Prostate gland (tissue), 2 donors: ENCODE measurements at regions not wholly inside any gene's neighbourhood (a gene's known extent, or its start where the extent isn't known, plus 50 kb on each side); places are given as distances from the start of the nearest gene placed in this dataset.

Source experiments
- DNase-seq: peaks from one replicate; pipeline ENCODE4 v3.0.0-alpha.2; 2019; ENCODE audit warnings: low spot score
- H3K27ac ChIP-seq, 2 donors: fragments of 200-600 bp; sonication (generic); 2 replicates each; pipeline ENCODE4 v1.5.1; 2017 to 2019
- H3K27me3 ChIP-seq: fragments of 200-600 bp; sonication (generic); replicated peaks from 2 replicates; pipeline ENCODE4 v1.5.1; 2019; ENCODE audit not compliant: insufficient read depth
- H3K36me3 ChIP-seq, 2 donors: fragments of 200-600 bp; sonication (generic); 1 replicate in 1 of 2; 2 replicates in 1 of 2; pipeline versions ENCODE4 v1.5.1 to v1.8.1; 2017 to 2019
- H3K4me1 ChIP-seq: fragments of 200-600 bp; sonication (generic); replicated peaks from 2 replicates; pipeline ENCODE4 v1.5.1; 2019
- H3K4me3 ChIP-seq, 2 donors: fragments of 200-600 bp; sonication (generic); 2 replicates each; pipeline ENCODE4 v1.5.1; 2017 to 2019
- H3K9me3 ChIP-seq: fragments of 200-600 bp; sonication (generic); 2 replicates; pipeline ENCODE4 v1.5.1; 2017
- POLR2A ChIP-seq: fragments of 450-650 bp; IDR thresholded peaks from one replicate; pipeline ENCODE4 v1.6.1; 2016; ENCODE audit warnings: antibody characterized with exemption, mild to moderate bottlenecking
- POLR2AphosphoS5 ChIP-seq: sonication (generic); formaldehyde crosslinking; IDR thresholded peaks from one replicate; pipeline ENCODE4 v1.6.1; 2017; ENCODE audit warnings: antibody characterized with exemption
- WGBS: methylation state at CpG from one replicate; pipeline ENCODE4 v1.1.5; 2018; 5-methylcytosine and 5-hydroxymethylcytosine counted together
- intact Hi-C: fragments of 100-400 bp; cut with DNase I; formaldehyde crosslinking; loops from one replicate; pipeline ENCODE4 v1.14.2; 2022
- TF ChIP-seq, protein P1 (sequence below), 4 experiments: fragments of 200-600 bp in 2 of 4; fragments of 450-650 bp in 2 of 4; sonication (generic) in 2 of 4; IDR thresholded peaks; 1 replicate in 3 of 4; 2 replicates in 1 of 4; pipeline ENCODE4 v1.5.1; 2016 to 2019; ENCODE audit warnings: antibody characterized with exemption in 4 of 4, mild to moderate bottlenecking in 2 of 4, moderate library complexity in 2 of 4

DNA sequence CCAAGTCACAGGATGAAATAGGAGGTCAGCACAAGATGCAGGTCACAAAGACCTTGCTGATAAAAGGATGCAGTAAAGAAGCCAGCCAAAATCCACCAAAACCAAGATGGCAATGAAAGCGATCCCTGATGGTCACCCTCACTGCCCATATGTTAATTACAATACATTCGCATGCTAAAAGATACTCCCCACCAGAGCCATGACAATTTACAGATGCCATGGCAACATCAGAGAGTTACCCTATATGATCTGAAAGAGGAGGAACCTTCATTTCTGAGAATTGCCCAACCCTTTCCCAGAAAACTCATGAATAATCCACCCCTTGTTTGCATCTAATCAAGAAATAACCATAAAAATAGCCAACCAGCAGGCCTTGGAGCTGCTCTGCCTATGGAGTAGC is 709.8 kb downstream of the METTL4 start:
- no peak for DNase-seq
- intact Hi-C loops = no loop called here
- H3K36me3 ChIP-seq = no peaks in the 10 kb centered on the region
- no peaks in the 10 kb centered on the region for H3K9me3 ChIP-seq
- no peak for TF ChIP-seq POLR2AphosphoS5
- TF ChIP-seq POLR2A = no peak
- TF ChIP-seq, protein P1, sequence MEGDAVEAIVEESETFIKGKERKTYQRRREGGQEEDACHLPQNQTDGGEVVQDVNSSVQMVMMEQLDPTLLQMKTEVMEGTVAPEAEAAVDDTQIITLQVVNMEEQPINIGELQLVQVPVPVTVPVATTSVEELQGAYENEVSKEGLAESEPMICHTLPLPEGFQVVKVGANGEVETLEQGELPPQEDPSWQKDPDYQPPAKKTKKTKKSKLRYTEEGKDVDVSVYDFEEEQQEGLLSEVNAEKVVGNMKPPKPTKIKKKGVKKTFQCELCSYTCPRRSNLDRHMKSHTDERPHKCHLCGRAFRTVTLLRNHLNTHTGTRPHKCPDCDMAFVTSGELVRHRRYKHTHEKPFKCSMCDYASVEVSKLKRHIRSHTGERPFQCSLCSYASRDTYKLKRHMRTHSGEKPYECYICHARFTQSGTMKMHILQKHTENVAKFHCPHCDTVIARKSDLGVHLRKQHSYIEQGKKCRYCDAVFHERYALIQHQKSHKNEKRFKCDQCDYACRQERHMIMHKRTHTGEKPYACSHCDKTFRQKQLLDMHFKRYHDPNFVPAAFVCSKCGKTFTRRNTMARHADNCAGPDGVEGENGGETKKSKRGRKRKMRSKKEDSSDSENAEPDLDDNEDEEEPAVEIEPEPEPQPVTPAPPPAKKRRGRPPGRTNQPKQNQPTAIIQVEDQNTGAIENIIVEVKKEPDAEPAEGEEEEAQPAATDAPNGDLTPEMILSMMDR (IDR thresholded peaks at IDR 0.05) = no peak
- H3K4me1 ChIP-seq = no peaks in the 10 kb centered on the region
- H3K27me3 ChIP-seq = no peaks in the 10 kb centered on the region
- H3K4me3 ChIP-seq = no peak overlapping the region
- H3K27ac ChIP-seq = no peak overlapping the region
- WGBS = 97% methylated on average over 2 of the region's 2 CpGs

DNA sequence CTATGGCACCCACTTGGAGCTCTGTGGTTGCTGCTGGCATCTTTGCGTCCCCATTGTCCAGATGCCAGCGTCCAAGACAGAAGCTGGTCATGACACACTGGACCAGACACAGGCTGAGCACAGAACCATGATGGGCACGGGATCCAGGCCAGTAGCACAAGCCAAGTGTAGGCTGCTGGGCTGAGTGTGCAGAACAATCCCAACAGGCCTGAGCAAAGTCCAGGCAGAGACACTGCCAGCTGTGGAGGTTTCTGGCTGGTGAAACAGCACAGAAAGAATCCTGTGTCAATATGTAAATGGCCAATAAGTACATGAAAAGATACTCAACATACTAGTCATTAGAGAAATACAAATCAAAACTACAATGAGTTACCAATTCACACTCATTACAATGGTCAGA is 705.4 kb downstream of the METTL4 start:
- no peak overlapping the region for H3K27ac ChIP-seq
- H3K27me3 ChIP-seq = no peaks in the 10 kb centered on the region
- intact Hi-C loops = no loop called here
- H3K4me3 ChIP-seq = no peak overlapping the region
- no peak for DNase-seq
- 94% methylated on average over 3 of the region's 3 CpGs for WGBS
- TF ChIP-seq, protein P1 (IDR thresholded peaks at IDR 0.05) = no peak
- TF ChIP-seq POLR2A = no peak
- H3K9me3 ChIP-seq = no peaks in the 10 kb centered on the region
- H3K4me1 ChIP-seq = no peaks in the 10 kb centered on the region
- H3K36me3 ChIP-seq = no peaks in the 10 kb centered on the region

DNA sequence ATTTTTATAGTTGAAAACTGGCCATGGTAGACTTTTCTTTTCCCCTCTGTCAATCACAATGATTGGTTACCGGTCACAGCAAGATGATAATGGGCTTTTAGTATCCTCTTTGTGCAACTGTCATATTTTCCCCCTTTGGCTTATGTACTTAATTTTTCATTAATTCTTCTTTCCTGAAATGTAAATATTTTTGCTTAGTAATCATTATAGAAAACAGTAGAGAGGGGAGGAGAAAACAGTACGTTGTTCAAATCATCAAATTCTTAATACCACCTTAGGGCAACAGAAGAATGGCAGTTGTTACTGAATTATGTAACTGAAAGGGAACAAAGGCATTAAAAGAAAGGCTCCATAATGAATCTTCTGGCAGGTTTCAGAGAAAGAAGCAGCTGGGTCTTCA is 699.0 kb downstream of the METTL4 start:
- DNase-seq = no peak
- no peaks in the 10 kb centered on the region for H3K36me3 ChIP-seq
- WGBS = 63% methylated on average over 2 of the region's 2 CpGs
- H3K27me3 ChIP-seq = no peaks in the 10 kb centered on the region
- H3K4me3 ChIP-seq = no peak overlapping the region
- no peaks in the 10 kb centered on the region for H3K9me3 ChIP-seq
- H3K27ac ChIP-seq = no peak overlapping the region
- TF ChIP-seq, protein P1 (IDR thresholded peaks at IDR 0.05) = no peak
- no peak for TF ChIP-seq POLR2AphosphoS5
- no peak for TF ChIP-seq POLR2A
- intact Hi-C loops = no loop called here
- no peaks in the 10 kb centered on the region for H3K4me1 ChIP-seq

DNA sequence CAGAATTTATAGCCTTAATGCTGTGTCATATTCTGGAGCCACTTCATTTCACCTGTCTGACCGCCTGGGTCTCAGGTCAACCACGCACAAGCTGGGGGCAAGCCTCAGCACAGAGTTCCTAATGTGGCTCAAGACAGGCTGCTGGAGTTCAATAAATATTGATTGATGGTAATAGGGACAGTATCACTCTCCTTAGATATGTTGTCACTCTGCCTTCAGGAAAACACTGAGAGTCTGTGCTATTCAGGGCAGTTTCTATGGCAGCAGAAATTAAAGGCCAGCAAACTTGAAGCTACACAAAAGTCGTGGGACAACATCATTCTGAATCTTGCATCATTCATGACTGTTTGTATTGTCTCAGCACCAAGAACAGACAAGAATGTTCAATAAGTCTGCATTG is 696.1 kb downstream of the METTL4 start:
- intact Hi-C loops = no loop called here
- no peaks in the 10 kb centered on the region for H3K36me3 ChIP-seq
- no peaks in the 10 kb centered on the region for H3K27me3 ChIP-seq
- H3K9me3 ChIP-seq = no peaks in the 10 kb centered on the region
- no peaks in the 10 kb centered on the region for H3K4me1 ChIP-seq
- TF ChIP-seq POLR2AphosphoS5 = no peak
- no peak for TF ChIP-seq POLR2A
- TF ChIP-seq, protein P1 (IDR thresholded peaks at IDR 0.05) = no peak
- no peak overlapping the region for H3K27ac ChIP-seq
- DNase-seq = no peak
- 49% methylated on average over 3 of the region's 3 CpGs for WGBS
- H3K4me3 ChIP-seq = no peak overlapping the region

DNA sequence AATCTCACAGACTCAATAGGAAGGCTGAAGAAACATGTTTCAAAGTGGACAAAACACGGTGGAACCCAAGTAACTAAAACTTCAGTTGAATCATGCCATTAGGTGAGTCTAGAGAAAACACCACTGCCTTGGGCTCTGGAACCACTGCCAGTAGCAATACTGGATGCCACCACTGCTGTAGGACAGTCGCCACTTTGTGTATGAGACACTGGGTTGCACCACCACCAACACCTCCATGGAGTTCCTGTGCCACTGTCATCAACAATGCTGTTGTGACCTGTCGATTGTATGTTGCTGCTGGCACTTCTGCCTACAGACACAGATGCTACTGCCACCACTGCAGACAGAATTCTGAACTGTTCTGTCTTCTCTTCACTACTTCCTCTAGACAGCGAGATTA is 686.7 kb downstream of the METTL4 start:
- H3K27ac ChIP-seq = no peak overlapping the region
- H3K4me1 ChIP-seq = no peaks in the 10 kb centered on the region
- intact Hi-C loops = no loop called here
- TF ChIP-seq, protein P1 (IDR thresholded peaks at IDR 0.05) = no peak
- H3K9me3 ChIP-seq = no peaks in the 10 kb centered on the region
- DNase-seq = no peak
- no peak overlapping the region for H3K4me3 ChIP-seq
- no peaks in the 10 kb centered on the region for H3K36me3 ChIP-seq
- H3K27me3 ChIP-seq = no peaks in the 10 kb centered on the region
- 95% methylated on average over 4 of the region's 4 CpGs for WGBS
